ENCODE measurements at regions not wholly inside any gene's neighbourhood (a gene's known extent, or its start where the extent isn't known, plus 50 kb on each side); places are given as distances from the start of the nearest gene placed in this dataset.

DNA sequence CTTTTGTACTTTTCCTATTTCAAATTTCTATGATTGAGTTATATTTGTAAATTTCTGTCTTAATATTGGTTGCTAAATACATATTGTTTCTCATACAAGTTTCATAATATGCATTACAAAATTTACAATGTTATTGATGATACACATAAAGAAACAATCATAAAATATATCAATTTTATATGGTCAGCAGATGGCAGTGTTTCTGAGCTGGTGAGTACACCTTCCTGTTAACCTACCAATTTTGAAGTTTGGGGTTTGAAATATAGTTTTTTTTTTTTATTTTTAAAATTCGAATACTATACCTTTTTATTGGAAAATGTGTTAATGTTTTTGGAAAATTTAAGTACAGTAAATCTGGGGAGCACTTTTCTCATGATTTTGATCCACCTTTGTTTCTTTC lies 1953.1 kb upstream of the ADGRL3 start:
- Histone ChIP-seq H3K27ac (ENCODE audit: low read length) (no peak overlapping the region), H3K4me3 (ENCODE audit: low read length) (no peak overlapping the region), H3K27me3 (ENCODE audit: control insufficient read depth, insufficient read depth) (no peaks in the 10 kb centered on the region), H3K4me1 (ENCODE audit: control insufficient read depth, insufficient read depth, low read length) (no peaks in the 10 kb centered on the region), H3K9me3 (ENCODE audit: control insufficient read depth, low read length) (no peaks in the 10 kb centered on the region)
- DNase-seq (no peak), ATAC-seq (no peak)
- intact Hi-C loops (cut with DNase I) = no loop called here
- WGBS = 5% methylated on average over 1 of the region's 1 CpG

DNA sequence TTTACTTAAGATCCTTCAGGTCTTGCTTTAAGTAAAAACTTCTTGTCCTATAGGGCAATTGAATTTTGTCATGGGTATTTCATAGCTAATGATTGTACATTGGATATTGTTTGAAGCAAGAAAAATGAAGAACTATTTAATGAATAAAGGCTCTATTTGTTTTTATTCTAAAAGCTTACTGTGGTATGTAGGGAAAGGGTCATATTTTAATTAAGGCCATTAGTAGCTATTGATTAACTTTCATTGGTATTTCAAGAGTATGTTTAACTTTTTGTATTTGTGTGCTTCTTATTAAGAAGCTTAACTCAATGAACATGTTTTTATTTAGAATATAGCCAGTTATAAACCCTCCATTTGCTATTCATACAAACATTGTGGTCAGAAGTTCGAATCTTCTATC lies 1951.8 kb upstream of the ADGRL3 start:
- DNase-seq = no peak
- Histone ChIP-seq H3K4me3 (ENCODE audit: low read length) (no peak overlapping the region), H3K27me3 (ENCODE audit: control insufficient read depth, insufficient read depth) (no peaks in the 10 kb centered on the region), H3K9me3 (ENCODE audit: control insufficient read depth, low read length) (no peaks in the 10 kb centered on the region), H3K4me1 (ENCODE audit: control insufficient read depth, insufficient read depth, low read length) (no peaks in the 10 kb centered on the region), H3K27ac (ENCODE audit: low read length) (no peak overlapping the region)
- no peak for ATAC-seq
- intact Hi-C loops (cut with DNase I) = no loop called here
- 64% methylated on average over 1 of the region's 1 CpG for WGBS

DNA sequence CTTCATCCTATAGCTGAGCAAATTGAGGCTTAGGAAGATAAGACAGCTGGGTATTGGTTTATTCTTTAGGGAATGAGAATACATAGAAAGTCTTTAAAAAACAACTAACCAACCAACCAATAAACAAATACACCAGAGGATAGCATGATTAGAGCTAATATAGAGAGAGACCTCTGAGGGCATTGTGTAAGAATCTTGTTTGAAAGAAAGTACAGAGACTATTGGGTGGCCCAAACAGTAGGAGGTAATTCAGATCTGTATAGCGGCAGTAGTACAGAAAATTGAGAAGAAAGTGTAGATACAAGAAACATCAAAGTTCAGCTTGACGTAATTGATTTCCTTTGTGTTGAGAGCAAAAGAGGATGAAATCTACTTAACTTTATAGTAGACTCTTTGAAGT lies 1951.0 kb upstream of the ADGRL3 start:
- no peak overlapping the region for H3K4me3 ChIP-seq (ENCODE audit: low read length)
- no peaks in the 10 kb centered on the region for H3K9me3 ChIP-seq (ENCODE audit: control insufficient read depth, low read length)
- no peak for DNase-seq
- no peaks in the 10 kb centered on the region for H3K4me1 ChIP-seq (ENCODE audit: control insufficient read depth, insufficient read depth, low read length)
- no peak for ATAC-seq
- no peaks in the 10 kb centered on the region for H3K27me3 ChIP-seq (ENCODE audit: control insufficient read depth, insufficient read depth)
- 41% methylated on average over 2 of the region's 2 CpGs for WGBS
- no peak overlapping the region for H3K27ac ChIP-seq (ENCODE audit: low read length)
- intact Hi-C loops (cut with DNase I) = no loop called here

DNA sequence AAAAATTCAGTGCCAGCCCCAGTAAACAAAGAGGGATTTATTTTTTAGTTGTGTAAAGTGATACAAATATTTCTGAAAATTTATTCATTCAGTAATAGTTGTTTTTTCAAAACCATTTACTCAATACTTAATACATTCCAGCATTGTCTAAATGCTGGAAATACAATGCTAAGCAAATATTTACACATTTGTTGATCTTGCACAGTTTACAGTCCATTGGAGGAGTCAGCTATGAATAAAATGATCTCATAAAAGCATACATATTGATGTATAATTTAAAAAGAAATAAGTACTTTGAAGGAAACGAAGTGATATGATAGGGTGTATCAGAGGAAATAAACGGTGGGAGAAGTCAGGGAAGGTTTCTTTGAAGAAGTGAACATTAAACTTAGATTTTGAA lies 1942.1 kb upstream of the ADGRL3 start:
- 73% methylated on average over 2 of the region's 2 CpGs for WGBS
- Histone ChIP-seq H3K27me3 (ENCODE audit: control insufficient read depth, insufficient read depth) (no peaks in the 10 kb centered on the region), H3K27ac (ENCODE audit: low read length) (no peak overlapping the region), H3K9me3 (ENCODE audit: control insufficient read depth, low read length) (no peaks in the 10 kb centered on the region), H3K4me1 (ENCODE audit: control insufficient read depth, insufficient read depth, low read length) (no peaks in the 10 kb centered on the region), H3K4me3 (ENCODE audit: low read length) (no peak overlapping the region)
- ATAC-seq = no peak
- intact Hi-C loops (cut with DNase I) = no loop called here
- no peak for DNase-seq

DNA sequence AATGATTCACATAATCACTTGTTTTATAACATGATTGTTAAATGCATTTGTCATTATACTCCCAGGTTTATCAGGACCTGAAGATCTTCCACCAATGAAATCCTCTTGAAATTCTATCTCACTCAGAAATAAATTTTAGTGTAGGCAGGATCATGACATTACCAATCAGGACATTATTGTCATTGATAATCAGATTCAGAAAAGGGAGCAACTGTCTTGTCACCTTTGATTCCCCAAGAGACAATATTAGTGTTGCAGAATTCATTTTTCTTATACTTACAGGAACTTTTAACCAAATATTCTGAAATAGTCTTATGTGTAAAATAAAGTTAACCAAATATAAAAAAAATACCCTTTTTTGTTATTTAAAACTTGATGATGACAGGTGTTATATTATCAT lies 1892.5 kb upstream of the ADGRL3 start:
- no peaks in the 10 kb centered on the region for H3K27me3 ChIP-seq (ENCODE audit: control insufficient read depth, insufficient read depth)
- intact Hi-C loops (cut with DNase I) = no loop called here
- no peaks in the 10 kb centered on the region for H3K4me1 ChIP-seq (ENCODE audit: control insufficient read depth, insufficient read depth, low read length)
- no peaks in the 10 kb centered on the region for H3K9me3 ChIP-seq (ENCODE audit: control insufficient read depth, low read length)
- DNase-seq (no peak), ATAC-seq (no peak)
- no peak overlapping the region for H3K4me3 ChIP-seq (ENCODE audit: low read length)
- no peak overlapping the region for H3K27ac ChIP-seq (ENCODE audit: low read length)

DNA sequence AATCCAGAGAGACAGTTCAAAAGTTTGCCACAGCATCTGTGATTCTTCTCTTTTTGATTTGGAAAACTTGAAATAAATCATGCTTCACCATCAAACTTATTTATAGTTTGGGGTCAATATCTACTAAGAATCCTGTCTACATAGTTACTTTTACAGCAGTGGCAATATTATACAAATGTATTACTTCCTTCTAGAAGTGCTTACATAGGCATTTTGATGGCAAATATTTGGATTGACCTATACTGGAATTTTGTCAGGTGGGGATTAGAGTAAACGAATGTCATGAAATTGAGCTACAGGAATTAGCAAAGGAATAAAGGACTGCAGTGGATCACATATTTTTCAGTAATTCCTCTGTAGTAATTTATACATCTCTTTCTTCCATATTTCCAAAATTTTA lies 1885.5 kb upstream of the ADGRL3 start:
- H3K9me3 ChIP-seq (ENCODE audit: control insufficient read depth, low read length) = no peaks in the 10 kb centered on the region
- no peaks in the 10 kb centered on the region for H3K4me1 ChIP-seq (ENCODE audit: control insufficient read depth, insufficient read depth, low read length)
- H3K27ac ChIP-seq (ENCODE audit: low read length) = no peak overlapping the region
- no peak overlapping the region for H3K4me3 ChIP-seq (ENCODE audit: low read length)
- no peak for ATAC-seq
- DNase-seq = no peak
- WGBS = 68% methylated on average over 1 of the region's 1 CpG
- H3K27me3 ChIP-seq (ENCODE audit: control insufficient read depth, insufficient read depth) = no peaks in the 10 kb centered on the region
- intact Hi-C loops (cut with DNase I) = no loop called here

DNA sequence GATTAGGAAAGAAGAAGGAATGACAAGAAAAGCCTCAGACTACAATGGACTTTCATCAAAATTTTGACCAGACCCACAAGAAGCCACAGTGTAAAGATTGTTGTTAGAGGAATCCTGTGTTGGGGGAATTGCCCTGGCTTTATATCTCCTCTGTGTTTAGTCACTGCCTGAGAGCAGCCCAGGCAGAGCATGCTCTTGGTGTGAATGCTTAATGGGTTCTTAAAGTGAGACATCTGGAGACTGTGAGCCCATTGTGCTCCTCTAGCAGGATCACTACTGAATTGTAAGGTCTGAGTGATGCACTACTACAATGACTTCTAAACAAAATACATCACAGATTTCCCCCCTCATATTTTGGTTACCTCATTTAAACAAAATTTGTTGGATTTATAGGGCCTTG lies 1860.5 kb upstream of the ADGRL3 start:
- no peaks in the 10 kb centered on the region for H3K9me3 ChIP-seq (ENCODE audit: control insufficient read depth, low read length)
- no peaks in the 10 kb centered on the region for H3K27me3 ChIP-seq (ENCODE audit: control insufficient read depth, insufficient read depth)
- ATAC-seq = no peak
- no peak for DNase-seq
- H3K4me1 ChIP-seq (ENCODE audit: control insufficient read depth, insufficient read depth, low read length) = no peaks in the 10 kb centered on the region
- no peak overlapping the region for H3K27ac ChIP-seq (ENCODE audit: low read length)
- H3K4me3 ChIP-seq (ENCODE audit: low read length) = no peak overlapping the region
- intact Hi-C loops (cut with DNase I) = no loop called here

DNA sequence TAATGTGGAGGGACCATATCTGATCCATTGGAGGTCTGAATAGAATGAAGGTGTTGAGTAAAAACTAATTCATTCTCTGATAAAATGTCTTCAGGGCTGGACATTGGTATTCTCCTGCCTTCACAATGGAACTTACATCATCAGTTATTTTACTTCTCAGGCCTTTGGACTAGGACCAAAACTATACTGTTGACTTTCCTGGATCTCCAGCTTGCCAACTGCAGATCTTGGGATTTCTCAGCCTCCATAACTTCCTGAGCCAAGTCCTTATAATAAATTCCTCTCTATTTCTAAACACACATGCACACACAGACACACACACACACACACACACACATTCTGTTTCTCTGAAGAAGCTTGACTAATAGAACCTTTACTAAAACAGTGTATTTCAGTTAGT lies 1858.6 kb upstream of the ADGRL3 start:
- ATAC-seq (no peak), DNase-seq (no peak)

DNA sequence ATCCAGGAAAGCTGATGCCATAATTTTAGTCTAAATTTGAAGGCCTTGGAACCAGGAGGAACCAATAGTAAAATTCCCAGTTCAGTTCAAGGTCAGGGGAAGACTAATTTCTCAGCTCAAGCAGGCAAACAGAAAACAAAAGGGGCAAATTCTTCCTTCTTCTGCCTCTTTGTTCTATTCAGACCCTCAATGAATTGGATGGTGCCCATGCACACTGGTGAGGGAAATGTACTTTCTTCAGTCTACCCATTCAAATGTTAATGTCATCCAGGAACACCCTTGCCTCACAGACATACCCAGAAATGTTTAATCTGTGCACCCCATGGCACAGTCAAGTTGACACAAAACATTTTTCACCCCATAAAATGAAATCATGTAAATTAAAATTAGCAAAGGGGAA lies 1851.2 kb upstream of the ADGRL3 start:
- Histone ChIP-seq H3K4me3 (ENCODE audit: low read length) (no peak overlapping the region), H3K9me3 (ENCODE audit: control insufficient read depth, low read length) (no peaks in the 10 kb centered on the region), H3K27ac (ENCODE audit: low read length) (no peak overlapping the region), H3K27me3 (ENCODE audit: control insufficient read depth, insufficient read depth) (no peaks in the 10 kb centered on the region), H3K4me1 (ENCODE audit: control insufficient read depth, insufficient read depth, low read length) (no peaks in the 10 kb centered on the region)
- intact Hi-C loops (cut with DNase I) = no loop called here
- no peak for ATAC-seq
- DNase-seq = no peak

More for the DNA sequence above, 1858.6 kb upstream of the ADGRL3 start:
- Histone ChIP-seq H3K9me3 (ENCODE audit: control insufficient read depth, low read length) (no peaks in the 10 kb centered on the region), H3K4me3 (ENCODE audit: low read length) (no peak overlapping the region), H3K27ac (ENCODE audit: low read length) (no peak overlapping the region), H3K4me1 (ENCODE audit: control insufficient read depth, insufficient read depth, low read length) (no peaks in the 10 kb centered on the region), H3K27me3 (ENCODE audit: control insufficient read depth, insufficient read depth) (no peaks in the 10 kb centered on the region)
- intact Hi-C loops (cut with DNase I) = no loop called here

DNA sequence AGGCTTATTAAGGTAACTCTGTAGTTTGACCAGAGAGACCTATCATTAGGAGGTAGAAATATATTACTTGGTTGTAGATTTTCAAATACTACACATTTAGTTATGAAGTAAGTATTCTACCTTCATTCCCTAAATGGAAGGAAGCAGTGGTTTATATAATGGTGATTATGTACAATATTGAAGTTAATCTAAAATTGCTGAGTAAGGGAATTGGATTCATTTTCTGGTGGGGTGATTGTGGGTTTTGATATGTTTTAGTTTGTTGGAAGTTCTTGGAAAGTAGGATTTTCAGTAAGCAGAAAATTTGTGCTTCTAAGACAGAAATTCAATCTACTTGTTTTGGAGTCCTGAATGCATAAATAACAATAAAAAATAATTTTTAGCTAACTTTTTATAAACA lies 1830.9 kb upstream of the ADGRL3 start:
- Histone ChIP-seq H3K4me1 (ENCODE audit: control insufficient read depth, insufficient read depth, low read length) (no peaks in the 10 kb centered on the region), H3K27ac (ENCODE audit: low read length) (no peak overlapping the region), H3K4me3 (ENCODE audit: low read length) (no peak overlapping the region), H3K9me3 (ENCODE audit: control insufficient read depth, low read length) (no peaks in the 10 kb centered on the region), H3K27me3 (ENCODE audit: control insufficient read depth, insufficient read depth) (no peaks in the 10 kb centered on the region)
- no peak for ATAC-seq
- intact Hi-C loops (cut with DNase I) = no loop called here
- DNase-seq = no peak

DNA sequence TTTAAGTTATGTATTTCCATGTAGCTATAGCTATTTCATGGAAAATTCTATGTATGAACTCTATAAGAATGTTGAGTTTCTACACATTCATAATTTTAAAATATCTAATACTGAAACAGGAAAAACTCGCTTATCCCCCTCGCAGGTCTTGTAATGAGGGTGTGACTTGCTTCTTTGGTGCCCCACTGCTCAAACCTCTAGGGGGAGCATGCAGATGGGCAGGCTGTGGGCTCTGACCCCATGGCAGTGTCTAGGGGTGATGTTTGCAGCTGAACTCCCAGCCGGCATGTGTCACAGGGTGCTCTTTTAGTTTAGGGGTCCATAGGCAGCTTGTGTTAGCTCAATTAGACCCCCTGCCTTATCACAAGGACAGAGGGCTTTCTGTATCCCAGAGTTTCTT lies 1825.7 kb upstream of the ADGRL3 start:
- Histone ChIP-seq H3K4me1 (ENCODE audit: control insufficient read depth, insufficient read depth, low read length) (no peaks in the 10 kb centered on the region), H3K27me3 (ENCODE audit: control insufficient read depth, insufficient read depth) (no peaks in the 10 kb centered on the region), H3K4me3 (ENCODE audit: low read length) (no peak overlapping the region), H3K9me3 (ENCODE audit: control insufficient read depth, low read length) (no peaks in the 10 kb centered on the region), H3K27ac (ENCODE audit: low read length) (no peak overlapping the region)
- intact Hi-C loops (cut with DNase I) = no loop called here
- ATAC-seq (no peak), DNase-seq (no peak)
- 73% methylated on average over 3 of the region's 3 CpGs for WGBS

DNA sequence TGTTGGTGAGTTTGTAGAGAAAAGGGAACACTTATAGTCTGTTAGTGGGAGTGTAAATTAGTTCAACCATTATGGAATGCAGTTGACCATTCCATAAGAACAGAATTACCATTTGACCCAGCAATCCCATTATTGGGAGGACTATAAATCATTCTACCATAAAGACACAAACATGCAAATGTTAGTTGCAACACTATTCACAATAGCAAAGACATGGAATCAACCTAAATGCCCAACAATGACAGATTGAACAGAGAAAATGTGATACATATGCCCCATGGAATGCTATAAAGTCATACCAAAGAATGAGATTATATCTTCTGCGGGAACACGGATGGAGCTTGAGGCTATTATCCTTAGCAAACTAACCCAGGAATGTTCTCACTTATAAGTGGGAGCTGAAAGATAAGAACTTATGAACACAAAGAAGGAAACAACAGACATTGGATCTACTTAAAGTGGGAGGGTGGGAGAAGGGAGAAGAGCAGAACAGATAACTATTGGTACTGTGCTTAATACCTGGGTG lies 1819.2 kb upstream of the ADGRL3 start:
- no peak for ATAC-seq
- DNase-seq = no peak
- H3K4me3 ChIP-seq (ENCODE audit: low read length) = no peak overlapping the region
- no peaks in the 10 kb centered on the region for H3K27me3 ChIP-seq (ENCODE audit: control insufficient read depth, insufficient read depth)
- no peaks in the 10 kb centered on the region for H3K4me1 ChIP-seq (ENCODE audit: control insufficient read depth, insufficient read depth, low read length)
- WGBS = 52% methylated on average over 2 of the region's 2 CpGs
- intact Hi-C loops (cut with DNase I) = no loop called here
- H3K9me3 ChIP-seq (ENCODE audit: control insufficient read depth, low read length) = no peaks in the 10 kb centered on the region
- H3K27ac ChIP-seq (ENCODE audit: low read length) = no peak overlapping the region
